ENCODE measurements at regions not wholly inside any gene's neighbourhood (a gene's known extent, or its start where the extent isn't known, plus 50 kb on each side); places are given as distances from the start of the nearest gene placed in this dataset.

DNA sequence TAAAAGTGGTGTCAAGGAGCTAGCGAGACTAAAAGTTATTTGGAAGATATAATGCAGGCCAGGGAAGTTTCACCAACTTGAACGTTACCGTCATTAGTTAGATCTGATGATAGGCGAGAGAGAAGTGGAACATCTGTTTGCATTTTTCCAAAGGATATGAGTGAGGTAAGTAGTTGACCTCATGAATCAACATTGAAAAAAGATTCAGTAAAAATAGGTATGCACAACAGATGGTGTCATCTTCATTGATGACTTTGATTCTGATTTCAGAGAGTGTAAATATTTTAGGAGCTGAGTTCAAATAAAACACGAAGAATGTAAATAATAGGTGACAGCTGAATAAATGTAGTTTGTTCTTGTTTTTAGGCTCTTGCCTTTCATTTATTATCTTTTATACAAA, 998.9 kb upstream of the CDH6 start:
- TF ChIP-seq POLR2A (IDR thresholded peaks at IDR 0.05) (no peak), CTCF (IDR thresholded peaks at IDR 0.05) (no peak)

Data from Peyer's patch (tissue), 4 donors.